CD4-positive, alpha-beta T cell treated with Interleukin-2 at 100 ng/mL for 4 hours (primary cell): ENCODE measurements at regions not wholly inside any gene's neighbourhood (a gene's known extent, or its start where the extent isn't known, plus 50 kb on each side); places are given as distances from the start of the nearest gene placed in this dataset.
"Not testable (repeated sequence)": the region's sequence is repeated elsewhere in the genome, so short reads cannot be mapped to it uniquely, and the experiment has no call there.

Experiments
- DNase-seq: peaks from one replicate; pipeline ENCODE4 v3.0.0-alpha.2; 2020; ENCODE audit warnings: low spot score

- no peak for DNase-seq
Measured at GRCh38 chr1:10914056-10914455, 98.4 kb upstream of the TARDBP start.

- no peak for DNase-seq
Measured at GRCh38 chr1:10915594-10915993, 96.9 kb upstream of the TARDBP start.

- DNase-seq: no peak
Measured at GRCh38 chr1:10916311-10916710, 96.1 kb upstream of the TARDBP start.

- DNase-seq: no peak
Measured at GRCh38 chr1:10916991-10917390, 95.5 kb upstream of the TARDBP start.

GRCh38 chr1:10917513-10918454 is 94.7 kb upstream of the TARDBP start:
- DNase-seq: peak; percentile 16

GRCh38 chr1:10918531-10918930 is 93.9 kb upstream of the TARDBP start:
- no peak for DNase-seq

GRCh38 chr1:10920063-10920626 is 92.3 kb upstream of the TARDBP start:
- DNase-seq: no peak

GRCh38 chr1:10922315-10923060 is 90.0 kb upstream of the TARDBP start:
- not testable (repeated sequence) for DNase-seq

GRCh38 chr1:10924030-10924429 is 88.4 kb upstream of the TARDBP start:
- no peak for DNase-seq

GRCh38 chr1:10928654-10929053 is 83.8 kb upstream of the TARDBP start:
- no peak for DNase-seq

GRCh38 chr1:10932088-10932487 is 80.4 kb upstream of the TARDBP start:
- DNase-seq: no peak

GRCh38 chr1:10934150-10934818 is 78.2 kb upstream of the TARDBP start:
- no peak for DNase-seq

- no peak for DNase-seq
Measured at GRCh38 chr1:10935246-10935645, 77.2 kb upstream of the TARDBP start.

GRCh38 chr1:10935724-10936123 is 76.7 kb upstream of the TARDBP start:
- DNase-seq: no peak

GRCh38 chr1:10936998-10937901 is 75.2 kb upstream of the TARDBP start:
- no peak for DNase-seq

GRCh38 chr1:10938741-10939417 is 73.6 kb upstream of the TARDBP start:
- DNase-seq: no peak

GRCh38 chr1:10939654-10940450 is 72.6 kb upstream of the TARDBP start:
- peak; percentile 19 for DNase-seq

GRCh38 chr1:10940451-10940804 is 72.0 kb upstream of the TARDBP start:
- DNase-seq: no peak

- no peak for DNase-seq
Measured at GRCh38 chr1:10940838-10941237, 71.6 kb upstream of the TARDBP start.
